GM12891 (cell line): ENCODE measurements at regions not wholly inside any gene's neighbourhood (a gene's known extent, or its start where the extent isn't known, plus 50 kb on each side); places are given as distances from the start of the nearest gene placed in this dataset.

Experiments
- POLR2AphosphoS5 ChIP-seq: IDR thresholded peaks from 2 replicates; pipeline ENCODE4 v1.6.1; 2011; ENCODE audit warnings: low read depth, low read length, control low read depth
- TAF1 ChIP-seq: IDR thresholded peaks from 2 replicates; pipeline ENCODE4 v1.6.1; 2011; ENCODE audit warnings: low read depth, low read length, control low read depth

- TF ChIP-seq TAF1 (no peak), POLR2AphosphoS5 (no peak)
Observed at GRCh38 chr11:134469627-134470026, 57.6 kb upstream of the B3GAT1 start.
